NCI-H446 (cell line): ENCODE measurements at regions not wholly inside any gene's neighbourhood (a gene's known extent, or its start where the extent isn't known, plus 50 kb on each side); places are given as distances from the start of the nearest gene placed in this dataset.

Source experiments
- DNase-seq, 2 experiments: peaks; one replicate each; lab custom pipeline; 2025; lab: John Stamatoyannopoulos, UW

DNA sequence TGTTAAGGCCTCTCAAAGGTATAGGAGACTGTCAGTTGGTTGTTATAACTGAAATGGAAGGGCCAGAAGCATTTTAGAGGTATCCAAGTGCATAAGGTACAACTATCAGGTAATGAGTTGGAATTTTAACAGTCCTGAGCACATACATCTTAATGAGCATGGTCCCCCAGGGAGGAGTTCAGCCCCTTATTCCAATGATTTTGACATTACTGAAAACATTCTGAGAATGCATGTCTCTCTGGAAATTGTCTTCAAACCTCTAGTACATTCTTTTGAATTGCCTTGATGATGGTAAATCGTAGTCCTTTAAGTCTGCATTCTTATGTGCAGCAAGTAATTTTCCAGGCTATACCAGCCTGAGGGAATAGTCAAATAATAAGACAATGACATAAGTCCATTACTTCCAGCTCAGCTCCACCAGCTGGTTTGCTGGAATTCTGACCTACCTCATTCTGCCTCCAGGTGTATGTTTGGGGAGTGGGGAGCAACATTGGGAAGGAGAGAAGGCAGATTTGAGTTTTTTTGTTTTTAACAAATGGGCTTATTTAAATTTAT is 239.2 kb downstream of the MSRB3 start:
- DNase-seq = no peak

DNA sequence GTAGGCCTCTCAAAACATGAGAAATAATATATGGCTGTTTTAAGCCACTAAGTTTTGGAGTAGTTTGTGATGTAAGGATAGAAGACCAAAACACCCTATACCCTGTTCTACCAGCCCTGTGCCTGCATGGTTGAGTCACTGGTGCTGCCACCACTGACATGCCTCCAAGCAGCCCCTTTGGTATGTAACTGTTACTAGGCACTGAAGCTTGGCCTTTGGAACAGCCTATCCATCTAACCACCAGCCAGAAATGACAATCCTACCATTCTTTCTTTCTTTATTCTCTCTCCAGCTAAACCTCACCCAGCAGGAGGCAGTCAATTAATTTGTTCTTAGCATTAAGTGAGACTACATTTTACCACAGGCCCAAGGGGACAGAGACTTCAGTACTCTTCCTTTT is 240.3 kb downstream of the MSRB3 start:
- DNase-seq = no peak

DNA sequence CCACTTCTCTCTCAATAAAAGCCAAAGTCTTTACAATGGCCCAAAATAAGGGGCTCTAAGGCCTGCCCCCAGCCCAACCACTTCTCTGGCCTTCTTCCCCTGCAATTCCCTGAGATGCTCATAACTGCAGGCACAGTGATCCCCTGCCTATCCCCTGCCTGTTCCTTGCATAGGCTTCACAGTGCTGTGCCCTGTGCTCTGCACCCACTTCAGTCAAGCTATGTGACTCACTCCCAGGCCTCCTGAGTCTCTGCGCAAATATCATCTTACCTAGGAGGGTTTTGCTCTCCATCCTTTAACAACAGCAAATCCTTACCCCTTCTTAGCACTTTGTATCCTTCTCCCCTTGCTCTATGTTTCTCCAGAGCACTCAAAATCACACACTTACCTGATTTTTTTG is 242.2 kb downstream of the MSRB3 start:
- no peak for DNase-seq

DNA sequence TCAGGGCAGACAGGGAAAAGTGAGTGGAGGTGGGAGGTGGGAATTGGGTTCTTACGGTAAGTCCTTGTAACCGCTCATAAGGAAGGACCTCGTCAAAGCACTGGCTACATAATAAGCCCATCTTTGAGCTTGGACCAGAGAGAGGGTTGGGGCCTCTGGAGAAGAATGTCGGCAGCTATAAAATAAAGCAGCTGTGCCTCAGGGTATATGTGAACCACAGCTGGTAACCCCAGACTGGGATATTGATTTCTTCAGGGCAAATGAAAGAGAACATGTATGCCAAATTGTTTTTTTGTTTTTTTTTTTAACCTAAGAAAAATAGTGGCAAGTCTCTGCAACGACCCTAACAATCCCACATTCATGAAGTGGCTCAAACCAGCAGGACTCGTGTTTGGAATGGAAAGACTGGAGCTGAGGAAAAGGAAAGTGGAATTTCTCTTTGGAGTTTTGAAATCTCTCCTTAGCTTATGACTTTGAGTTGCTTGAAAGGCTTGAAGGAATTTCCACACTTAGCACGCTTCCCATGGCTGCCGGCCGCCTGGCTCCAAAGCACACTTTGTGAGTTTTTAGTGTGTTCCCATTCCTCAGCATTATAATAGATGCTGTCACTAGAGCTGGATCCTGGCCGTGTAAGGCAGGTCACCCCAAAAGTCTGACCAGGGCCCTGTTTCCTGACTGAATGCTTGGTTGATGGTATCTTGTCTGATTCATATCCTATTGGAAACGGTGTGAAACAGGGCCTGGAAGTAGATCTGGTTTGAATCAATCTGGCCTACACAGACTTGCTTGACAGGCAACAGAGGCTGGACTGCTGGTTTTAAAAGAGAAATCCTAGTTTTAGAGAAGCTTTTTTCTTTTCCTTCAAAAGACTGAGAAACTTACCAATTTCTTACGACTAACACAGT is 244.7 kb downstream of the MSRB3 start:
- no peak for DNase-seq

GRCh38 chr12:65524666-65525065 is 246.2 kb downstream of the MSRB3 start:
- DNase-seq = no peak

DNA sequence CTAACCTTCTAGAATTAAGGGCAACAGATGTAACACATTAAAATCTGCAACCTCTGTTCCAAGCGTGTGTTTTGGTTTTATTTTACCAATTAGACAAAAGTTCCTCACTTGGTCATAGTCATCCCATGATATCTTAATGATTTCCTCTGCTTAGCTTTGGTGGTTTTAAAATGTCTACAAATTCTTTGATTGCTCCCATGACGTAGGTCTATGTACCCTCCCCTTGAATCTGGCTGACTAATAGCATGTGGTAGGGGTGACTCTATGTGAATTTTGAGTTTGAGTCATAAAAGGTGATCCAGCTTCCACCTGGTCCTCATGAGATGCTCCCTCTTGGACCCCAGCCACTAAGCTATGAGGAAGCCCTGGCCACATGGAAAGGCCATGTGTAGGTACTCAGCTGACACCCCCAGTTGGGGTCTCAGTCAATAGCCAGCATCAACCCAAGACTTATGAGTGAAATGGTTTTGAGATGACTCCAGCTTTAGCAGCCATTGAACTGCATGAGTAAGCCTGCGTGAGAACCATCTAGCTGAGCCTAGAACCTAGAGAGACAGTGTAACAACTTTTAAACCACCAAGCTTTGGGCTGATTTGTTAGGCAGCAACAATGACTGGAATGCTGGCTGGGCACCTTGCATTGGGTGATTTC is 247.1 kb downstream of the MSRB3 start:
- DNase-seq = no peak

DNA sequence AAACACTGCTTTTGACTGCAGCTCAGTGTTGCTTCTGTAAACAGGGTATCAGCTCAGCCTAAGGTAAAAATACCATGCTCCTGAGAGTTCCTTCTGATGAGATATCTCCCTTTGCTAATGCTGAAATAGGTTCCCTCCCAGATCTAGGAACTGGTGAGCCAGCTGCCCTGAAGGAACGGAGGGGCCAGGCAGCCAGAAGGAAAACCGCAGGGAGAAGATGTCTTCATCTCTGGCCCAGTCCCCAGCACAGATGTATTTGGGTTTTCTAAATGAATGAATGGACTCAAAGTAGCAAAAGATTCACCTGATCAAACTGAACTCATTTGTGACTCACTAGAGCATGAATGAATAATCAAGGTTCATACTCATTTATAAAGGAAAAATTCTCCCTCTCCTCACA is 247.8 kb downstream of the MSRB3 start:
- no peak for DNase-seq

DNA sequence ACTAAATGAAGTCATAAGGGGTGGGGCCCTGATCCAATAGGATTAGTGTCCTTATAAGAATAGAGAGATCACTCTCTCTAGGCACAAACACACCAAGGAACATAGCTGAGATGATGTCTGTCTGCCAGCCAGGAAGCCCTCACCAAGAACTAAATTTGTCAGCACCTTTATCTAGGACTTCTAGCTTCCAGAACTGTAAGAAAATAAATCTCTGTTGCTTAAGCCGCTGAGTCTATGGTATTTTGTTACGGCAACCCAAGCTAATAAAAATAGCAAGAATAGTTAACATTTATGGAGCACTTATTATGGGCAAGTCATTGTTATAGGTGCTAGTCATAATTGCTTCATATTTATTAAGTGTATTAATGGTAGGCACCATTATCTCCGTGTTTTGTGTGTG is 249.6 kb downstream of the MSRB3 start:
- no peak for DNase-seq

GRCh38 chr12:65529106-65529505 is 250.6 kb downstream of the MSRB3 start:
- DNase-seq = no peak

- no peak for DNase-seq
These were observed 251.4 kb downstream of the MSRB3 start for GRCh38 chr12:65529771-65530435.

DNA sequence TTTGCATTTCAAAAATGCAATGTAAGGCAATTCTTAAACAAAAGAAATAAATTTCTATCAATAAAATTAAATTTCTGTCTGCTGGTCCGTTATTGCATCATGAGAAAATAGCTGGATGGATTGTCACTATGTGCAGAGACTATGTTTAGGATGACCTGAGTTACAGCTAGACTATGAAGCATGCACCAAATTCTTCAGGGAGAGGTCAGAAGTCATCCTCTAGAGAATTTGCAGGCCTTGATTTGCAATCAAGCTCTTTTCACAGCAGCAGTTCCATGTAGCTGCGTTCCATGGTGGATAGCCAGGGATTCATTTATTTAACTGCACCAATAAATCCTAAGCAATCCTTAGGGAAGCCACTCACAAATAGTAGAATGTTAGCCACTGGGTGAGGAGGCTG is 253.7 kb downstream of the MSRB3 start:
- DNase-seq = no peak

- DNase-seq = no peak
These were observed 254.3 kb downstream of the MSRB3 start for GRCh38 chr12:65532764-65533163.

- no peak for DNase-seq
These were observed 254.8 kb downstream of the MSRB3 start for GRCh38 chr12:65533177-65533883.

DNA sequence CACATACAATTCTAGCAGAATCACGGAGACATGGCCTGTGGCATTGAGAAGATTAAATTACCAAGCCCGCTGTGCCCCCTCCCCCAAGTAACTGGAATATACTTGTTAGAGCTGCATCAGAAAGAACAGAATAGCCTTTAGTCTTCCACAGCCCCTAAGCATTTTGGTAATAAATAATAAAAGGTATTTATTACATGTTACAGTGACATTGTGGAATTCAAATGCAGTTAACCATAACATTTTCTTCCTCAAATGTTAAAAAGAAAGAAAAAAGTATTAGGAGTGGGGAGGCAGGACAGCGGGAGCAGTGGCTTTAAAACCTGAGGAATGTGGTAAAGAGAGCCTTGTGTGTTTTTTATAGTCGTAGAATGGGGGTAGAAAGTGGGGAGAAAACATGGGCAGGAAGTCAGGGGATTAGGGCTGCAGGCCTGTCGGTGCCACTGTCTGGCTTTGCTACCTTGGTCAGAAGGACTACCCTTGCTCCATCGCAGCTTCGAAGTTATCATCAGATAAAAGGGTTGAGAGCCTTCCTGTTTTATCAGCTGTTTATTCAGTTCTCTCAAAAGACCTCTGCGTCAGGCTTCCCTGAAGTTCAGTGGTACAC is 255.9 kb downstream of the MSRB3 start:
- DNase-seq = no peak

DNA sequence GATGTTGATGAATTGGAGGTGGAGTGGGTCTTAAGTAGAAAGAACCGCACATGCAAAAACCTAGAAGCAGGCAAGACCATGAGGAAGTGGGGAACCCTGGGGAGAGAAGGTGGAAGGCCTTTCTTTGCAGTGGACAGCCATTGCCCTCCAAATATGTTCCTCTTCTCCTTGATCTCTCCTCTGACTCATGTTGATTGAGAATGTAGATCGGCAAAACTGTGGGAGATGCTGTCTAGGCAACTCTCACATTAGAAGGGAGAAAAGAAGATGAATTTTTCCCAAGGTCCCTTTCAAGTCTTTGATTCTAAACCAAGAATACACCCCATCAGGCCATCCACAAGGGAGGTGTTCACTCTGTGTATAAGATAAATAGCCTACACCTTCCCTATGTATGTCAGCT is 257.5 kb downstream of the MSRB3 start:
- no peak for DNase-seq

DNA sequence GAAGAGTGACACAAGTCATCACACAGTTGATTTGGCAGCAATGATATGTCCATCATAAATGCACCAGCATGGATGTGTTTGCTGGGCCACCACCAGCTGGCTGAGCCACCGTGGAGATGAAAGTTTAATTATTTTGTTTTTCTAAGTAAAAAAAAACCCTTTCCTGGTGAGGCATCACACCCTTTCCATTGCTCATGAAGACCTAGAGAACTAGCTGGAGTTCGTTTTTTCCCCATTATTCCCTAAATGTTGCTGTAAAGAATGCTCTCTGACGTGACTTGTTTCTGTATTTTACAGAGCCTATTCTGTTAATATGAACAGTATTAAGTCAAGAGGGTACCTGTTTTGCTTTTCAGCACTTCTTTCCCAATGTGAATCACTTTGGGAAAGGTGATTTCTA is 257.9 kb downstream of the MSRB3 start:
- DNase-seq = no peak

DNA sequence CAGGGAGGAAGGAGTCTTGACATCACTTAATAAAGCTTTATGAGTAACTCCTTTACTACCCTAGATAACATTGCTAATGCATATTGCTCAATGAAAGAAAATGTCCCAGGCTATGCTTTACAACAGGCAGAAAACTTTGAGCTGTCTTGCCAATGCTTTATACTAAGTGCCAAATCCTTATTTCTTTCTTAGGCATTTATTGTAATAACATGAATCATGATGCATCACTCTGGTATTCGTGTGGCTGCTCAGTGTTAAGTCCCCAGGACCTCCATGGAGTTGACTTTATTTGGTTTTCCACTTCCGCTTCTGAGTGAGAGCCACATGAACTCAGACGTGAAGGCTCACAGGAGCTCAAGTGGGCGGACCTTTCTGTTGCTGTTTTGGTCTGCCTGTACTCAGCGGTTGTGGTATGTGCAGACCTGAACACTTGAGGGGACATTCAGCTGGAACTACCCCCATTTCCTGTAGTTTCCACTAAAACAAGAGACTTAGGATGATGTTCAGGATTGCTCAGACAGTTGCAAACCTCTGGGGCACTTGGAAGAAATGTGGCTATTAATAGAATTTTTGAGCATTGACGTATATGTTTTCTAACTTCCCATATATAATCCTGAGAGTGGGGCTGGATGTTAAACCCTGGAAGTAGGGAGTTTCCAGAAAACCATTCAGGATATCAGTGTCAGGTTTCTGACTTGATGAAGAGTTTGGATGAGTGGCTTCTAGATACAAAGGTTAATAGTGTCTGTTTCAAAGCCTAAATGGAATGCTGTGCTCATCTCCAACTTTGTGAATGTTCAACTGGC is 258.6 kb downstream of the MSRB3 start:
- no peak for DNase-seq

- DNase-seq = no peak
These were observed 259.5 kb downstream of the MSRB3 start for GRCh38 chr12:65537978-65538377.

- no peak for DNase-seq
These were observed 260.5 kb downstream of the MSRB3 start for GRCh38 chr12:65539023-65539422.

DNA sequence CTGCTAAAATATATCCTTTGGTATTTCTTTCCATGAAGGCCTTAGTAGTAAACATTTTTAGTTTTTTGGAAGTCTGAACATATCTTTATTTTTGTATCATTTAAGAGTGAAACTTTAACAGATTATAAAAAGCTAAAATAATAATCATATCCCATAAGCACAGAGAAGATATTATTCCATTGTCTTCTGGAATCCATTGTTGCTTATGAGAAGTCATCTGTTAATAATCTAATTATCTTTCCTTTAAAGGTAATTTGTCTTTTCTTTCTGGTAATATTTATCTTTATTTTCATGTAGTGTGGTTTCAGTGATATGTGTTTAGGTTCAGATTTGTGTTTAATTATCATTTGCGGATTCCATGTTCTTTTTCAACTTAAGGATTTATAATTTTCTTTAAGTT is 261.7 kb downstream of the MSRB3 start:
- no peak for DNase-seq

GRCh38 chr12:65546528-65546927 is 268.0 kb downstream of the MSRB3 start:
- no peak for DNase-seq
